A549 (cell line): ENCODE measurements at regions not wholly inside any gene's neighbourhood (a gene's known extent, or its start where the extent isn't known, plus 50 kb on each side); places are given as distances from the start of the nearest gene placed in this dataset.

Experiments
- ATAC-seq, 2 experiments: fragments of 200-7000 bp in 1 of 2; fragments of >200 bp in 1 of 2; cut with Nextera tagmentation in 1 of 2; cut with Tn5 transposase in 1 of 2; 3 replicates each; pipeline versions ENCODE4 v1.8.0 to v1.9.1; 2018 to 2020; ENCODE audit warnings: mild to moderate bottlenecking in 1 of 2, moderate library complexity in 1 of 2
- CTCF ChIA-PET: fragments of 300-600 bp; sonication (Branson Sonifier 250); formaldehyde crosslinking; extraction: SDS; loops from one replicate; lab custom pipeline; 2021; ENCODE audit warnings: antibody characterized with exemption, inconsistent platforms; lab: Yijun Ruan, JAX
- POLR2A ChIA-PET: fragments of 350-600 bp; formaldehyde crosslinking; extraction: SDS; loops from one replicate; lab custom pipeline; 2021; ENCODE audit warnings: antibody characterized with exemption, inconsistent platforms; lab: Yijun Ruan, JAX
- DNase-seq, 2 experiments: peaks; one replicate each; pipeline versions ENCODE4 v3.0.0 to v3.0.0-alpha.2; 2011 to 2016; ENCODE audit warnings: low read depth in 1 of 2, low spot score in 1 of 2
- FAIRE-seq: peaks from 2 replicates; lab custom pipeline; 2011; peaks lifted over from hg19 to GRCh38; lab: Jason Lieb, UNC
- H3K27ac ChIP-seq, 2 experiments: fragments of >200 bp; sonication (Bioruptor Twin); formaldehyde crosslinking; 3 replicates each; pipeline ENCODE4 v1.5.1; 2016 to 2017
- H3K4me1 ChIP-seq: fragments of >200 bp; sonication (Bioruptor Twin); formaldehyde crosslinking; 3 replicates; pipeline ENCODE4 v1.6.1; 2016
- H3K4me2 ChIP-seq: fragments of >200 bp; sonication (Bioruptor Twin); formaldehyde crosslinking; 3 replicates; pipeline ENCODE4 v1.6.1; 2016
- H3K4me3 ChIP-seq: fragments of >200 bp; sonication (Bioruptor Twin); formaldehyde crosslinking; 3 replicates; pipeline ENCODE4 v1.5.1; 2016
- H3K9me3 ChIP-seq: fragments of >200 bp; sonication (Bioruptor Twin); formaldehyde crosslinking; 3 replicates; pipeline ENCODE4 v1.6.1; 2016
- CBX8 ChIP-seq: fragments of 200-600 bp; sonication (generic); IDR thresholded peaks from 2 replicates; pipeline ENCODE4 v1.6.1; 2016
- CEBPB ChIP-seq, 2 experiments: fragments of >200 bp in 1 of 2; sonication (Bioruptor Twin) in 1 of 2; formaldehyde crosslinking in 1 of 2; IDR thresholded peaks; 2 replicates each; pipeline ENCODE4 v1.6.1; 2012 to 2016
- CHD2 ChIP-seq: fragments of 150-350 bp; IDR thresholded peaks from 2 replicates; pipeline ENCODE4 v1.6.1; 2014; ENCODE audit warnings: low read length; ENCODE audit not compliant: partially characterized antibody
- FOSL2 ChIP-seq, 2 experiments: fragments of 450-650 bp in 1 of 2; fragments of >200 bp in 1 of 2; sonication (Bioruptor Twin) in 1 of 2; formaldehyde crosslinking; IDR thresholded peaks; 2 replicates each; pipeline versions ENCODE4 v1.5.0 to v1.6.1; 2016 to 2020; ENCODE audit warnings: mild to moderate bottlenecking in 1 of 2, moderate library complexity in 1 of 2
- HDAC2 ChIP-seq: fragments of 200-600 bp; sonication (generic); IDR thresholded peaks from 2 replicates; pipeline ENCODE4 v1.6.1; 2016
- KDM5A ChIP-seq: fragments of 200-600 bp; sonication (generic); IDR thresholded peaks from 2 replicates; pipeline ENCODE4 v1.6.1; 2016; ENCODE audit warnings: antibody characterized with exemption, mild to moderate bottlenecking
- NPAS2 ChIP-seq: fragments of 250-450 bp; sonication (Bioruptor Pico); IDR thresholded peaks from 2 replicates; pipeline ENCODE4 v1.8.0; 2022; ENCODE audit warnings: mild to moderate bottlenecking, moderate library complexity, borderline replicate concordance
- NR3C1 ChIP-seq: fragments of >200 bp; sonication (Bioruptor Twin); formaldehyde crosslinking; IDR thresholded peaks from 3 replicates; pipeline ENCODE4 v1.6.1; 2017
- POLR2AphosphoS2 ChIP-seq: conservative IDR thresholded peaks from 2 replicates; pipeline ENCODE4 v1.6.1; 2012; ENCODE audit warnings: low read length, improper control_type of control experiment, inconsistent platforms
- RAD21 ChIP-seq, 2 experiments: fragments of >200 bp in 1 of 2; sonication (Bioruptor Twin) in 1 of 2; formaldehyde crosslinking in 1 of 2; IDR thresholded peaks in 1 of 2; conservative IDR thresholded peaks in 1 of 2; 2 replicates in 1 of 2; 3 replicates in 1 of 2; pipeline ENCODE4 v1.6.1; 2012 to 2018; ENCODE audit warnings: inconsistent platforms in 1 of 2
- TFCP2L1 ChIP-seq: fragments of 250-450 bp; sonication (Bioruptor Pico); IDR thresholded peaks from 2 replicates; pipeline ENCODE4 v1.5.0; 2021; ENCODE audit warnings: mild to moderate bottlenecking
- TP53 ChIP-seq: fragments of 250-450 bp; sonication (Bioruptor Pico); IDR thresholded peaks from 2 replicates; pipeline ENCODE4 v1.5.0; 2021; ENCODE audit warnings: mild to moderate bottlenecking, moderate library complexity
- ZNF302 ChIP-seq: fragments of 250-450 bp; sonication (Bioruptor Pico); IDR thresholded peaks from 2 replicates; pipeline ENCODE4 v1.9.0; 2021; ENCODE audit warnings: inconsistent platforms, mild to moderate bottlenecking, moderate library complexity
- WGBS: methylation state at CpG from one replicate; pipeline ENCODE4 v1.1.6; 2017; ENCODE audit errors: missing lambda C conversion rate; 5-methylcytosine and 5-hydroxymethylcytosine counted together
- TF ChIP-seq, protein P1 (sequence below): IDR thresholded peaks from 2 replicates; pipeline ENCODE4 v1.6.1; 2012
- TF ChIP-seq, protein P2 (sequence below): fragments of 150-350 bp; IDR thresholded peaks from 2 replicates; pipeline ENCODE4 v1.6.1; 2014; ENCODE audit warnings: low read depth, mild to moderate bottlenecking, low read length
- TF ChIP-seq, protein P3 (sequence below): fragments of 200-600 bp; sonication (generic); IDR thresholded peaks from 2 replicates; pipeline ENCODE4 v1.6.1; 2016; ENCODE audit warnings: antibody characterized with exemption, mild to moderate bottlenecking, moderate library complexity
- TF ChIP-seq, protein P4 (sequence below): fragments of >200 bp; sonication (Bioruptor Twin); formaldehyde crosslinking; IDR thresholded peaks from 3 replicates; pipeline ENCODE4 v1.5.1; 2016
- TF ChIP-seq, protein P5 (sequence below): IDR thresholded peaks from 2 replicates; pipeline ENCODE4 v1.6.1; 2012

DNA sequence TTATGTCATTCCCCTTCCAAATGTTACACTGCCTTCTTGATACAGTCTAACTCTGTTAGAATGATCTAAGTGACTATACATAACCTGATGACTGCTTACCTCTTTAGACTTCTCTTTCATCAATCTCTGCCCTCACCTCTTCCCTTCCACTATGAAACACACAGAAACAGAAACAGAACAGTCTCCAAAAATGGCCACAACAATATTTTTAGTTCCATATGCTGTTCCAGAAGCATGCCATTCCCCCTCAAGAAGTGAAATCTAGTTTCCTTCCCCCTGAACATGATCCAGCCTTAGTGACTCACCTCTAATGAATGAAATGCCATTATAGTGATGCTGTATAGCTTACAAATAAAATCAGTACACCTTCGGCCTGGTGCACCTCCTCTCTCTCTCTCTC lies 229.3 kb upstream of the TENT5A start:
- Histone ChIP-seq H3K4me1 (peaks cover 6% of the 10 kb centered on the region; the same call in 1 of the 3 replicates), H3K4me2 (peak overlapping the region; percentile 36; the same call in 1 of the 3 replicates), H3K9me3 (peaks cover 5% of the 10 kb centered on the region; the same call in 2 of the 3 replicates), H3K27ac (no peak overlapping the region), H3K4me3 (no peak overlapping the region)
- FAIRE-seq, result no peak
- no peak for ATAC-seq
- WGBS, result 0% methylated on average over 1 of the region's 1 CpG
- no peak for DNase-seq
- CTCF ChIA-PET, result interaction anchor here (1.0 kb wide), 1 partner anchor 24 kb away, joined by 3 read pairs; no protein-coding TSS in a partner anchor
- no peak for TF ChIP-seq FOSL2 (IDR thresholded peaks at IDR 0.05)
- TF ChIP-seq FOSL2 (CRISPR knock-in tag; IDR thresholded peaks at IDR 0.05), result no peak
- TF ChIP-seq, protein P1, sequence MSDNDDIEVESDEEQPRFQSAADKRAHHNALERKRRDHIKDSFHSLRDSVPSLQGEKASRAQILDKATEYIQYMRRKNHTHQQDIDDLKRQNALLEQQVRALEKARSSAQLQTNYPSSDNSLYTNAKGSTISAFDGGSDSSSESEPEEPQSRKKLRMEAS, result no peak
- no peak for TF ChIP-seq NR3C1
- no peak for TF ChIP-seq HDAC2
- no peak for TF ChIP-seq CBX8
- no peak for TF ChIP-seq TFCP2L1 (CRISPR knock-in tag)
- no peak for TF ChIP-seq TP53 (CRISPR knock-in tag)
- TF ChIP-seq, protein P2, sequence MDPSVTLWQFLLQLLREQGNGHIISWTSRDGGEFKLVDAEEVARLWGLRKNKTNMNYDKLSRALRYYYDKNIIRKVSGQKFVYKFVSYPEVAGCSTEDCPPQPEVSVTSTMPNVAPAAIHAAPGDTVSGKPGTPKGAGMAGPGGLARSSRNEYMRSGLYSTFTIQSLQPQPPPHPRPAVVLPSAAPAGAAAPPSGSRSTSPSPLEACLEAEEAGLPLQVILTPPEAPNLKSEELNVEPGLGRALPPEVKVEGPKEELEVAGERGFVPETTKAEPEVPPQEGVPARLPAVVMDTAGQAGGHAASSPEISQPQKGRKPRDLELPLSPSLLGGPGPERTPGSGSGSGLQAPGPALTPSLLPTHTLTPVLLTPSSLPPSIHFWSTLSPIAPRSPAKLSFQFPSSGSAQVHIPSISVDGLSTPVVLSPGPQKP, result no peak
- TF ChIP-seq, protein P3, sequence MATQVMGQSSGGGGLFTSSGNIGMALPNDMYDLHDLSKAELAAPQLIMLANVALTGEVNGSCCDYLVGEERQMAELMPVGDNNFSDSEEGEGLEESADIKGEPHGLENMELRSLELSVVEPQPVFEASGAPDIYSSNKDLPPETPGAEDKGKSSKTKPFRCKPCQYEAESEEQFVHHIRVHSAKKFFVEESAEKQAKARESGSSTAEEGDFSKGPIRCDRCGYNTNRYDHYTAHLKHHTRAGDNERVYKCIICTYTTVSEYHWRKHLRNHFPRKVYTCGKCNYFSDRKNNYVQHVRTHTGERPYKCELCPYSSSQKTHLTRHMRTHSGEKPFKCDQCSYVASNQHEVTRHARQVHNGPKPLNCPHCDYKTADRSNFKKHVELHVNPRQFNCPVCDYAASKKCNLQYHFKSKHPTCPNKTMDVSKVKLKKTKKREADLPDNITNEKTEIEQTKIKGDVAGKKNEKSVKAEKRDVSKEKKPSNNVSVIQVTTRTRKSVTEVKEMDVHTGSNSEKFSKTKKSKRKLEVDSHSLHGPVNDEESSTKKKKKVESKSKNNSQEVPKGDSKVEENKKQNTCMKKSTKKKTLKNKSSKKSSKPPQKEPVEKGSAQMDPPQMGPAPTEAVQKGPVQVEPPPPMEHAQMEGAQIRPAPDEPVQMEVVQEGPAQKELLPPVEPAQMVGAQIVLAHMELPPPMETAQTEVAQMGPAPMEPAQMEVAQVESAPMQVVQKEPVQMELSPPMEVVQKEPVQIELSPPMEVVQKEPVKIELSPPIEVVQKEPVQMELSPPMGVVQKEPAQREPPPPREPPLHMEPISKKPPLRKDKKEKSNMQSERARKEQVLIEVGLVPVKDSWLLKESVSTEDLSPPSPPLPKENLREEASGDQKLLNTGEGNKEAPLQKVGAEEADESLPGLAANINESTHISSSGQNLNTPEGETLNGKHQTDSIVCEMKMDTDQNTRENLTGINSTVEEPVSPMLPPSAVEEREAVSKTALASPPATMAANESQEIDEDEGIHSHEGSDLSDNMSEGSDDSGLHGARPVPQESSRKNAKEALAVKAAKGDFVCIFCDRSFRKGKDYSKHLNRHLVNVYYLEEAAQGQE, result no peak
- TF ChIP-seq, protein P4, sequence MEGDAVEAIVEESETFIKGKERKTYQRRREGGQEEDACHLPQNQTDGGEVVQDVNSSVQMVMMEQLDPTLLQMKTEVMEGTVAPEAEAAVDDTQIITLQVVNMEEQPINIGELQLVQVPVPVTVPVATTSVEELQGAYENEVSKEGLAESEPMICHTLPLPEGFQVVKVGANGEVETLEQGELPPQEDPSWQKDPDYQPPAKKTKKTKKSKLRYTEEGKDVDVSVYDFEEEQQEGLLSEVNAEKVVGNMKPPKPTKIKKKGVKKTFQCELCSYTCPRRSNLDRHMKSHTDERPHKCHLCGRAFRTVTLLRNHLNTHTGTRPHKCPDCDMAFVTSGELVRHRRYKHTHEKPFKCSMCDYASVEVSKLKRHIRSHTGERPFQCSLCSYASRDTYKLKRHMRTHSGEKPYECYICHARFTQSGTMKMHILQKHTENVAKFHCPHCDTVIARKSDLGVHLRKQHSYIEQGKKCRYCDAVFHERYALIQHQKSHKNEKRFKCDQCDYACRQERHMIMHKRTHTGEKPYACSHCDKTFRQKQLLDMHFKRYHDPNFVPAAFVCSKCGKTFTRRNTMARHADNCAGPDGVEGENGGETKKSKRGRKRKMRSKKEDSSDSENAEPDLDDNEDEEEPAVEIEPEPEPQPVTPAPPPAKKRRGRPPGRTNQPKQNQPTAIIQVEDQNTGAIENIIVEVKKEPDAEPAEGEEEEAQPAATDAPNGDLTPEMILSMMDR, result no peak
- no peak for TF ChIP-seq NPAS2 (CRISPR knock-in tag)
- POLR2A ChIA-PET, result no interaction called here

DNA sequence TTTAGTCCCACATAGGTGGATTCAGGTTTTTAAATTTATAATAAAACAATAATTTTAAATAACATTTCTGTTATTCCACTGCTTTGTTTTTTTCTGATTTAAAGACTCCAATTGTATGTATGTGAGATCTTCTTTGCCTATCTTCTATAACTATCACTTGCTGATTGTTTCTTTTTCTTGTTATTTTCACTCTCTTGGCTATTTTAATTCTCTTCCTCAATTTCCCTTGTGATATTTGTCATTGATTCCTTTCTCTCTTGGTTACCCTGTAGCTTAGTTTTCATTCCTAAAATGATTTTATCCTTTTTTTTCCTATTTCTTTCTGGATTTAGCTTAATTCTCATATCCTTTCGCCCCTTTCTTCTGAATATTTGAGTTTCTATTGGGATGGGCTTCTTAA lies 227.3 kb upstream of the TENT5A start:
- 24% methylated on average over 1 of the region's 1 CpG for WGBS
- no peak for ATAC-seq
- Histone ChIP-seq H3K27ac (no peak overlapping the region), H3K4me2 (no peak overlapping the region), H3K9me3 (peaks cover 5% of the 10 kb centered on the region; the same call in 2 of the 3 replicates), H3K4me1 (peaks cover 6% of the 10 kb centered on the region; the same call in 1 of the 3 replicates), H3K4me3 (no peak overlapping the region)
- POLR2A ChIA-PET, result no interaction called here
- no peak for FAIRE-seq
- no peak for DNase-seq
- no peak for TF ChIP-seq POLR2AphosphoS2
- no peak for TF ChIP-seq RAD21 (conservative IDR thresholded peaks at IDR 0.05 in 1 of 2, IDR thresholded peaks at IDR 0.05 in 1 of 2)
- no peak for TF ChIP-seq NPAS2 (CRISPR knock-in tag)
- no peak for TF ChIP-seq KDM5A
- CTCF ChIA-PET, result no interaction called here

DNA sequence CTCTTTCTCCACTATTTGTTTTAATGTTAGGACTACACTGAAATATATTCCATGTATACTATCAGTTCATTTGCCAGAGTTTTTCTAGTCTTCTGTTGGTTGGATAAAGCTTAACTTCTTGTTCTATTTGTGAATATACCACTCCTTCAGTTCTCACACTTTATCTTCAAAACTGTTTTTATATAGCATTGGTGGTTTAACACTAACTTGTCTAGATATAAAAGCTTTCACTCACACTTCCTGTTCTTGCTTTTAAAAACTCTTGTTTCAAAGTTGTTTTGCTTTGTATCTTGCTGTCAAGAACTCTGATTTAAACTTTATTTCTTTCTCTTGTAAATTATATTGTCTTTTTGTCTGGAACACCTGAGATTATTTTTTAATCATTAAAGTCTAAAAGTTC lies 226.8 kb upstream of the TENT5A start:
- POLR2A ChIA-PET, result no interaction called here
- Histone ChIP-seq H3K4me3 (no peak overlapping the region), H3K4me1 (peaks cover 6% of the 10 kb centered on the region; the same call in 1 of the 3 replicates), H3K4me2 (no peak overlapping the region), H3K27ac (no peak overlapping the region), H3K9me3 (peaks cover 5% of the 10 kb centered on the region; the same call in 2 of the 3 replicates)
- TF ChIP-seq, protein P5, sequence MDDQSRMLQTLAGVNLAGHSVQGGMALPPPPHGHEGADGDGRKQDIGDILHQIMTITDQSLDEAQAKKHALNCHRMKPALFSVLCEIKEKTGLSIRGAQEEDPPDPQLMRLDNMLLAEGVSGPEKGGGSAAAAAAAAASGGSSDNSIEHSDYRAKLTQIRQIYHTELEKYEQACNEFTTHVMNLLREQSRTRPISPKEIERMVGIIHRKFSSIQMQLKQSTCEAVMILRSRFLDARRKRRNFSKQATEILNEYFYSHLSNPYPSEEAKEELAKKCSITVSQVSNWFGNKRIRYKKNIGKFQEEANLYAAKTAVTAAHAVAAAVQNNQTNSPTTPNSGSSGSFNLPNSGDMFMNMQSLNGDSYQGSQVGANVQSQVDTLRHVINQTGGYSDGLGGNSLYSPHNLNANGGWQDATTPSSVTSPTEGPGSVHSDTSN, result no peak
- TF ChIP-seq RAD21 (conservative IDR thresholded peaks at IDR 0.05 in 1 of 2, IDR thresholded peaks at IDR 0.05 in 1 of 2) (no peak), NPAS2 (CRISPR knock-in tag) (no peak), CHD2 (no peak), ZNF302 (CRISPR knock-in tag) (no peak), TP53 (CRISPR knock-in tag) (no peak), CBX8 (no peak), CEBPB (IDR thresholded peaks at IDR 0.05) (no peak)
- DNase-seq, result no peak
- CTCF ChIA-PET, result no interaction called here
- ATAC-seq, result no peak
- FAIRE-seq, result no peak
